ENCODE measurements at regions not wholly inside any gene's neighbourhood (a gene's known extent, or its start where the extent isn't known, plus 50 kb on each side); places are given as distances from the start of the nearest gene placed in this dataset.

GRCh38 chr5:135225856-135226560 lies 173.0 kb downstream of the MACROH2A1 start:
- no peak for DNase-seq (ENCODE audit: low spot score)
- in situ Hi-C loops (cut with MboI; ENCODE audit: low sequenced_read_pairs, unreplicated experiment), result no loop called here
- no peak for TF ChIP-seq CTCF (IDR thresholded peaks at IDR 0.05; ENCODE audit: borderline replicate concordance, control extremely low read depth, extremely low read depth, insufficient read depth, missing control alignments)

GRCh38 chr5:135223891-135224625 lies 175.0 kb downstream of the MACROH2A1 start:
- DNase-seq (ENCODE audit: low spot score), result no peak
- no peak for TF ChIP-seq CTCF (IDR thresholded peaks at IDR 0.05; ENCODE audit: borderline replicate concordance, control extremely low read depth, extremely low read depth, insufficient read depth, missing control alignments)
- in situ Hi-C loops (cut with MboI; ENCODE audit: low sequenced_read_pairs, unreplicated experiment), result no loop called here

GRCh38 chr5:135223404-135223803 lies 175.6 kb downstream of the MACROH2A1 start:
- DNase-seq (ENCODE audit: low spot score), result no peak
- TF ChIP-seq CTCF (IDR thresholded peaks at IDR 0.05; ENCODE audit: borderline replicate concordance, control extremely low read depth, extremely low read depth, insufficient read depth, missing control alignments), result no peak
- in situ Hi-C loops (cut with MboI; ENCODE audit: low sequenced_read_pairs, unreplicated experiment), result no loop called here

DNA sequence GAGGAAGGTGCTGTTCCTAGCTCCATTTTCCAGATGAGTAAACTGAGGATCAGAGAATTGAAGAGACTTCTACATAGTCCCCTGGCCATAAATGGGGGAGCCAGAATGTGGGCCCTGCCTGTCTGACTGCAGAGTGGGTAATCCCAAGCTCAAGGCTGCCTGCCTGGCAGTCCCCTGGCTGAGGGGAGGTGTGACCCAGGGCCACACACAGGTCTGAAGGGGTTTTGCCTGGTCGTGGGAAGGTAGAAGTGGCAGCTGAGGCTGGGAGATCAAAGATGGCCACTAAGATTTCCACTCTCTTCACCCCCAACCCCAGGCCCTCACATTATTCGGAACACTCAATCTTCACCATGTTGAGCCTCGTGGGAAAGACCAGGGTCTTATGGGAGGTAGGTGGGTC lies 176.3 kb downstream of the MACROH2A1 start:
- no peak for DNase-seq (ENCODE audit: low spot score)
- TF ChIP-seq CTCF (IDR thresholded peaks at IDR 0.05; ENCODE audit: borderline replicate concordance, control extremely low read depth, extremely low read depth, insufficient read depth, missing control alignments), result no peak
- in situ Hi-C loops (cut with MboI; ENCODE audit: low sequenced_read_pairs, unreplicated experiment), result no loop called here

DNA sequence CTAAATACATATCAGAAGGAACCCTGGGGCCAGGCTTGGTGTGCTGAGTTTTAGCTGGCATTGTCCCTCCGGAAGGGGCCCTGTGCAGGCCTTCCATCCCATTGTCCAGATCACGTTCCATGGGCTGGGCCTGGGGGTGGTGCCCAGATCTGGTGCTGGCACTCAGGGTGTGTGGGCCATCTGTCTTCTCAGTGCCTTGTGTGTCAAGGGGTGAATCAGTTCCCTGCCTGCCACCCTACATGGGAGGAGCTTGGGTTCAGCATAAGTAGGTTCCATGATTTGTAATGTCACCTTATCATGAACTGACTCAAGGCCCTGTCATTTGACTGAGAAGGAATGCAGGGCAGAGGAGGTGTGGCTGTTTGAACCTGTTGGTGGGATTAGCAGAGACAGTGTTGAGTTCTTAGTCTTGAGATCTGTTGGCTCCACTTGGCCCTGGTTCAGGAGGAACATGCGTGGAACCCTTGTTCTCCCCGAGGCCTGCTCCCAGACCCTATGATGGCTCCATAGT lies 176.8 kb downstream of the MACROH2A1 start:
- no peak for TF ChIP-seq CTCF (IDR thresholded peaks at IDR 0.05; ENCODE audit: borderline replicate concordance, control extremely low read depth, extremely low read depth, insufficient read depth, missing control alignments)
- in situ Hi-C loops (cut with MboI; ENCODE audit: low sequenced_read_pairs, unreplicated experiment), result no loop called here

GRCh38 chr5:135221696-135222095 lies 177.3 kb downstream of the MACROH2A1 start:
- TF ChIP-seq CTCF (IDR thresholded peaks at IDR 0.05; ENCODE audit: borderline replicate concordance, control extremely low read depth, extremely low read depth, insufficient read depth, missing control alignments), result no peak
- in situ Hi-C loops (cut with MboI; ENCODE audit: low sequenced_read_pairs, unreplicated experiment), result no loop called here
- DNase-seq (ENCODE audit: low spot score), result no peak

More for the DNA sequence above, 176.8 kb downstream of the MACROH2A1 start:
- no peak for DNase-seq (ENCODE audit: low spot score)
